Right lobe of liver (tissue), 4 donors: ENCODE measurements at regions not wholly inside any gene's neighbourhood (a gene's known extent, or its start where the extent isn't known, plus 50 kb on each side); places are given as distances from the start of the nearest gene placed in this dataset.

Experiments
- POLR2A ChIP-seq: fragments of 450-650 bp; IDR thresholded peaks from one replicate; pipeline ENCODE4 v1.6.1; 2017; ENCODE audit warnings: antibody characterized with exemption, mild to moderate bottlenecking
- TF ChIP-seq, protein P1 (sequence below), 4 donors: fragments of 200-600 bp in 3 of 4; fragments of 450-650 bp in 1 of 4; IDR thresholded peaks; one replicate each; pipeline versions ENCODE4 v1.5.1 to v1.8.0; 2016 to 2022; ENCODE audit warnings: antibody characterized with exemption in 4 of 4, mild to moderate bottlenecking in 2 of 4
- donor health status: DM: no; HTN: no; CAD: no.
- donor health status: DM: no; HTN: no; CAD: no.
- donor health status: DM: no; HTN: yes; CAD: no.

DNA sequence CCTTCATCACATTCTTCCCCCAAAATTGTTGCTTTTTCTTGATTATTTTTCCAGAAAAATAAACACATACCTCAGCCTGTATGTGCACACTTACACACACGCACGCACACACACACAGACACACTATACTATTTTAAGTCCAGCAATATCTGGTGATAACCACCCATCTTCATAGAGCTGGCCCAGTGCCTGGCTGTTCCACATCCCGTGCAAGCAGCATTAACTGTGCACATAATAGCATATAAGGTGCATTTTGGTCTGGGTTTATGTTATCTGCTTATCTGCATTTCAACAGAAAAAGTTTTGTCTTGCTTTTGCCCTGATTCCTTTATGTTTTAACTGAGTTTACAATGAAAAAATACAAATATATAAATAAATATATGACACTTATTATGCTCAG is 143.1 kb upstream of the KLF6 start:
- TF ChIP-seq, protein P1, sequence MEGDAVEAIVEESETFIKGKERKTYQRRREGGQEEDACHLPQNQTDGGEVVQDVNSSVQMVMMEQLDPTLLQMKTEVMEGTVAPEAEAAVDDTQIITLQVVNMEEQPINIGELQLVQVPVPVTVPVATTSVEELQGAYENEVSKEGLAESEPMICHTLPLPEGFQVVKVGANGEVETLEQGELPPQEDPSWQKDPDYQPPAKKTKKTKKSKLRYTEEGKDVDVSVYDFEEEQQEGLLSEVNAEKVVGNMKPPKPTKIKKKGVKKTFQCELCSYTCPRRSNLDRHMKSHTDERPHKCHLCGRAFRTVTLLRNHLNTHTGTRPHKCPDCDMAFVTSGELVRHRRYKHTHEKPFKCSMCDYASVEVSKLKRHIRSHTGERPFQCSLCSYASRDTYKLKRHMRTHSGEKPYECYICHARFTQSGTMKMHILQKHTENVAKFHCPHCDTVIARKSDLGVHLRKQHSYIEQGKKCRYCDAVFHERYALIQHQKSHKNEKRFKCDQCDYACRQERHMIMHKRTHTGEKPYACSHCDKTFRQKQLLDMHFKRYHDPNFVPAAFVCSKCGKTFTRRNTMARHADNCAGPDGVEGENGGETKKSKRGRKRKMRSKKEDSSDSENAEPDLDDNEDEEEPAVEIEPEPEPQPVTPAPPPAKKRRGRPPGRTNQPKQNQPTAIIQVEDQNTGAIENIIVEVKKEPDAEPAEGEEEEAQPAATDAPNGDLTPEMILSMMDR (IDR thresholded peaks at IDR 0.05) = no peak
- no peak for TF ChIP-seq POLR2A
